Kidney glomerular epithelial cell (primary cell): ENCODE measurements at regions not wholly inside any gene's neighbourhood (a gene's known extent, or its start where the extent isn't known, plus 50 kb on each side); places are given as distances from the start of the nearest gene placed in this dataset.
"Not testable (repeated sequence)": the region's sequence is repeated elsewhere in the genome, so short reads cannot be mapped to it uniquely, and the experiment has no call there.

Experiments
- DNase-seq: peaks from one replicate; lab custom pipeline; 2025; lab: John Stamatoyannopoulos, UW

GRCh38 chr10:9848981-9849380 lies 1168.7 kb upstream of the CELF2 start:
- DNase-seq, result no peak

- no peak for DNase-seq
Observed at GRCh38 chr10:9850415-9850814, 1167.3 kb upstream of the CELF2 start.

- no peak for DNase-seq
Observed at GRCh38 chr10:9851808-9852207, 1165.9 kb upstream of the CELF2 start.

- DNase-seq, result no peak
Observed at GRCh38 chr10:9853405-9854355, 1164.0 kb upstream of the CELF2 start.

GRCh38 chr10:9855451-9855850 lies 1162.2 kb upstream of the CELF2 start:
- not testable (repeated sequence) for DNase-seq

- DNase-seq, result peak; percentile 37
Observed at GRCh38 chr10:9858816-9859215, 1158.9 kb upstream of the CELF2 start.

GRCh38 chr10:9860045-9860444 lies 1157.6 kb upstream of the CELF2 start:
- no peak for DNase-seq

- DNase-seq, result no peak
Observed at GRCh38 chr10:9863559-9864121, 1154.0 kb upstream of the CELF2 start.

- no peak for DNase-seq
Observed at GRCh38 chr10:9868499-9868898, 1149.2 kb upstream of the CELF2 start.

GRCh38 chr10:9869205-9869604 lies 1148.5 kb upstream of the CELF2 start:
- DNase-seq, result peak; percentile 49

GRCh38 chr10:9869606-9870176 lies 1148.0 kb upstream of the CELF2 start:
- no peak for DNase-seq

GRCh38 chr10:9875353-9875752 lies 1142.3 kb upstream of the CELF2 start:
- DNase-seq, result no peak

GRCh38 chr10:9877978-9878377 lies 1139.7 kb upstream of the CELF2 start:
- DNase-seq, result no peak

GRCh38 chr10:9878383-9878782 lies 1139.3 kb upstream of the CELF2 start:
- no peak for DNase-seq

GRCh38 chr10:9885761-9886160 lies 1131.9 kb upstream of the CELF2 start:
- no peak for DNase-seq

GRCh38 chr10:9886772-9887171 lies 1130.9 kb upstream of the CELF2 start:
- no peak for DNase-seq

- no peak for DNase-seq
Observed at GRCh38 chr10:9895453-9895852, 1122.2 kb upstream of the CELF2 start.

GRCh38 chr10:9895981-9896380 lies 1121.7 kb upstream of the CELF2 start:
- no peak for DNase-seq

GRCh38 chr10:9898633-9899395 lies 1118.9 kb upstream of the CELF2 start:
- DNase-seq, result no peak

GRCh38 chr10:9900751-9901150 lies 1116.9 kb upstream of the CELF2 start:
- DNase-seq, result no peak

- DNase-seq, result no peak
Observed at GRCh38 chr10:9901971-9902370, 1115.7 kb upstream of the CELF2 start.

GRCh38 chr10:9910446-9910845 lies 1107.2 kb upstream of the CELF2 start:
- DNase-seq, result no peak
